ENCODE measurements at regions not wholly inside any gene's neighbourhood (a gene's known extent, or its start where the extent isn't known, plus 50 kb on each side); places are given as distances from the start of the nearest gene placed in this dataset.

- no peak overlapping the region for H3K4me3 ChIP-seq (ENCODE audit: low read depth, low read length)
- DNase-seq (ENCODE audit: low read depth), result no peak
- TF ChIP-seq, protein P1, sequence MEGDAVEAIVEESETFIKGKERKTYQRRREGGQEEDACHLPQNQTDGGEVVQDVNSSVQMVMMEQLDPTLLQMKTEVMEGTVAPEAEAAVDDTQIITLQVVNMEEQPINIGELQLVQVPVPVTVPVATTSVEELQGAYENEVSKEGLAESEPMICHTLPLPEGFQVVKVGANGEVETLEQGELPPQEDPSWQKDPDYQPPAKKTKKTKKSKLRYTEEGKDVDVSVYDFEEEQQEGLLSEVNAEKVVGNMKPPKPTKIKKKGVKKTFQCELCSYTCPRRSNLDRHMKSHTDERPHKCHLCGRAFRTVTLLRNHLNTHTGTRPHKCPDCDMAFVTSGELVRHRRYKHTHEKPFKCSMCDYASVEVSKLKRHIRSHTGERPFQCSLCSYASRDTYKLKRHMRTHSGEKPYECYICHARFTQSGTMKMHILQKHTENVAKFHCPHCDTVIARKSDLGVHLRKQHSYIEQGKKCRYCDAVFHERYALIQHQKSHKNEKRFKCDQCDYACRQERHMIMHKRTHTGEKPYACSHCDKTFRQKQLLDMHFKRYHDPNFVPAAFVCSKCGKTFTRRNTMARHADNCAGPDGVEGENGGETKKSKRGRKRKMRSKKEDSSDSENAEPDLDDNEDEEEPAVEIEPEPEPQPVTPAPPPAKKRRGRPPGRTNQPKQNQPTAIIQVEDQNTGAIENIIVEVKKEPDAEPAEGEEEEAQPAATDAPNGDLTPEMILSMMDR (IDR thresholded peaks at IDR 0.05; ENCODE audit: control insufficient read depth, extremely low read depth, insufficient read depth), result no peak
Observed at GRCh38 chr3:182455011-182455410, 338.3 kb upstream of the ATP11B start.

DNA sequence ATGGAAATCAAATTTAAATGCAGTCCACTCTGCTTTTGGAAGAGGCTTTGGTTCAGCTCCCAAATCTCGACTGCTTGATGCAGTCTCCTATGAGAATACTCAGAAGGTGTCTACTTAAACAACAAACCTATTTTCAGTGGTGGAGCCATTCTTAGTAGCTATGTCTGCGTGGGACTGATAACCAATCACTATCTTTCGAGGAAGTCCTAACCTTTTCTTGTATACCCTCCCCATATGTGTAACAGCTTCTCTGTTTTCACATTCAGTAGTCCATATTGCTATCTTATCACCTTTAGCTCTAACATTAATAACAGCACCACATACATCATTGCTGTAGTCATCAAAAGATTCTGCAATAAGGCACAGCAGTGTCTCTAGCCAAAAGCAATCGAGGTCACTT, 333.0 kb upstream of the ATP11B start:
- DNase-seq (ENCODE audit: low read depth), result no peak
- H3K4me3 ChIP-seq (ENCODE audit: low read depth, low read length), result no peak overlapping the region
- TF ChIP-seq, protein P1 (IDR thresholded peaks at IDR 0.05; ENCODE audit: control insufficient read depth, extremely low read depth, insufficient read depth), result no peak

DNA sequence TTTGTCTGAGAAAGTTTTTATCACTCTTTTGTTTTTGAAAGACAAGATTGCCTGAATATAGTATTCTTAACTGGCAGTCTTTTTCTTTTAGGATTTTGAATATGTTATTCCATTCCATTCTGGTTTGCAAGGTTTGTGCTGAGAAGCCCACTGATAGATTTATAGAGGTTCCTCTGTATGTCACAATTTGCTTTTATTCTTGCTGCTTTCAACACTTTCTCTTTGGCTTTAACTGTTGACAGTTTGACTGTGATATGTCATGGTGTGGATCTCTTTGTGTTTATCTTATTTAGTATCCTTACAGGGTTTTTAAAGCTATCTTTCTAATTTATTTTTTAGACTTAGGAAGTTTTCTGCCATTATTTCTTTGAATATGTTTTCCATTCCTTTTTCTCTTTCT, 331.2 kb upstream of the ATP11B start:
- TF ChIP-seq, protein P1 (IDR thresholded peaks at IDR 0.05; ENCODE audit: control insufficient read depth, extremely low read depth, insufficient read depth), result no peak
- DNase-seq (ENCODE audit: low read depth), result no peak
- no peak overlapping the region for H3K4me3 ChIP-seq (ENCODE audit: low read depth, low read length)

GRCh38 chr3:182464513-182465145, 328.7 kb upstream of the ATP11B start:
- no peak overlapping the region for H3K4me3 ChIP-seq (ENCODE audit: low read depth, low read length)
- no peak for DNase-seq (ENCODE audit: low read depth)
- TF ChIP-seq, protein P1 (IDR thresholded peaks at IDR 0.05; ENCODE audit: control insufficient read depth, extremely low read depth, insufficient read depth), result no peak

GRCh38 chr3:182465301-182466185, 327.8 kb upstream of the ATP11B start:
- TF ChIP-seq, protein P1 (IDR thresholded peaks at IDR 0.05; ENCODE audit: control insufficient read depth, extremely low read depth, insufficient read depth), result no peak
- DNase-seq (ENCODE audit: low read depth), result no peak

DNA sequence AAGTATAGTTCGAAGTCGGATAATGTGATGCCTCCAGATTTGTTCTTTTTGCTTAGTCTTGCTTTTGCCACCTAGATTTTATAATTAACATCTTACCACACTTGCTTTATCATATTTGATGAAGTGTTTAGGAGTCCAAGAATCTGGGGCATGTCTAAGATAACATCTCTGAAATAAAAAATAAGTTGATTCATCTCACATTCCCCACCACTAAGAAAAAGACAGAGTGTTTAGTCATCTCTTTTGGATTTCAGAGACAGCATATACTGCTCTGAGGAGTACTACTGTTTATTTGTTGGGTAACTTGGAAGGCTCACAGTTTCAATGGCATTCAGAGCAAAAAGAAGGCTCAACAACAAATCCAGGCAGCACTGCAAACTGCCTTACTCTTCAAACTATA, 324.2 kb upstream of the ATP11B start:
- TF ChIP-seq, protein P1 (IDR thresholded peaks at IDR 0.05; ENCODE audit: control insufficient read depth, extremely low read depth, insufficient read depth), result no peak
- no peak overlapping the region for H3K4me3 ChIP-seq (ENCODE audit: low read depth, low read length)
- DNase-seq (ENCODE audit: low read depth), result no peak

More at GRCh38 chr3:182465301-182466185, 327.8 kb upstream of the ATP11B start:
- no peak overlapping the region for H3K4me3 ChIP-seq (ENCODE audit: low read depth, low read length)

All from LNCaP clone FGC (cell line).